Immature natural killer cell (primary cell): ENCODE measurements at regions not wholly inside any gene's neighbourhood (a gene's known extent, or its start where the extent isn't known, plus 50 kb on each side); places are given as distances from the start of the nearest gene placed in this dataset.

Experiments
- DNase-seq, 3 donors: peaks; one replicate each; pipeline ENCODE4 v3.0.0; 2022; ENCODE audit warnings: mixed read lengths in 1 of 3
- H3K27ac Mint-ChIP-seq, 6 donors: one replicate each; pipeline ENCODE4 v1.8.0; 2020; ENCODE audit warnings: mixed read lengths in 6 of 6, mild to moderate bottlenecking in 5 of 6, inconsistent platforms in 4 of 6, moderate library complexity in 3 of 6
- H3K27me3 Mint-ChIP-seq, 3 donors: one replicate each; pipeline ENCODE4 v1.8.0; 2020 to 2021; ENCODE audit warnings: low read depth in 3 of 3, mild to moderate bottlenecking in 3 of 3, mixed read lengths in 3 of 3, moderate library complexity in 3 of 3, inconsistent platforms in 1 of 3
- H3K36me3 Mint-ChIP-seq, 3 donors: one replicate each; pipeline ENCODE4 v1.8.0; 2020; ENCODE audit warnings: mixed read lengths in 3 of 3, inconsistent platforms in 2 of 3, mild to moderate bottlenecking in 2 of 3
- H3K4me1 Mint-ChIP-seq, 2 donors: one replicate each; pipeline ENCODE4 v1.8.0; 2020; ENCODE audit warnings: inconsistent platforms in 2 of 2, mild to moderate bottlenecking in 2 of 2, mixed read lengths in 2 of 2, moderate library complexity in 1 of 2
- H3K4me3 Mint-ChIP-seq, 5 donors: one replicate each; pipeline ENCODE4 v1.8.0; 2020; ENCODE audit warnings: mild to moderate bottlenecking in 5 of 5, mixed read lengths in 5 of 5, inconsistent platforms in 3 of 5, moderate library complexity in 3 of 5
- H3K9me3 Mint-ChIP-seq, 6 donors: one replicate each; pipeline ENCODE4 v1.8.0; 2020; ENCODE audit warnings: mild to moderate bottlenecking in 6 of 6, mixed read lengths in 6 of 6, inconsistent platforms in 4 of 6, moderate library complexity in 3 of 6

GRCh38 chr3:193754719-193755118 lies 161.7 kb downstream of the OPA1 start:
- no peak overlapping the region for H3K27ac Mint-ChIP-seq
- H3K9me3 Mint-ChIP-seq: peaks cover 2 to 18% (median 10%) of the 10 kb centered on the region in 6 donors
- no peaks in the 10 kb centered on the region for H3K4me1 Mint-ChIP-seq
- no peak overlapping the region for H3K4me3 Mint-ChIP-seq
- DNase-seq: no peak
- H3K36me3 Mint-ChIP-seq: peaks cover 0 to 4% (median 0%) of the 10 kb centered on the region in 3 donors
- peaks cover 2 to 6% (median 5%) of the 10 kb centered on the region in 3 donors for H3K27me3 Mint-ChIP-seq

GRCh38 chr3:193756536-193756935 lies 163.5 kb downstream of the OPA1 start:
- Mint-ChIP-seq H3K4me1 (no peaks in the 10 kb centered on the region), H3K9me3 (peaks cover 2 to 18% (median 10%) of the 10 kb centered on the region in 6 donors), H3K27me3 (peaks cover 2 to 6% (median 5%) of the 10 kb centered on the region in 3 donors), H3K27ac (no peak overlapping the region), H3K36me3 (peaks cover 0 to 4% (median 0%) of the 10 kb centered on the region in 3 donors), H3K4me3 (no peak overlapping the region)
- no peak for DNase-seq

- no peak overlapping the region for H3K27ac Mint-ChIP-seq
- peaks cover 0 to 4% (median 0%) of the 10 kb centered on the region in 3 donors for H3K36me3 Mint-ChIP-seq
- no peaks in the 10 kb centered on the region for H3K4me1 Mint-ChIP-seq
- H3K4me3 Mint-ChIP-seq: no peak overlapping the region
- DNase-seq: no peak
- H3K27me3 Mint-ChIP-seq: peaks cover 2 to 6% (median 5%) of the 10 kb centered on the region in 3 donors
- H3K9me3 Mint-ChIP-seq: peaks cover 2 to 18% (median 10%) of the 10 kb centered on the region in 6 donors
Measured at GRCh38 chr3:193757457-193757856, 164.4 kb downstream of the OPA1 start.

- Mint-ChIP-seq H3K9me3 (peaks cover 0 to 10% (median 5%) of the 10 kb centered on the region in 6 donors), H3K27me3 (peaks cover 0 to 6% (median 2%) of the 10 kb centered on the region in 3 donors), H3K27ac (no peak overlapping the region), H3K36me3 (peaks cover 0 to 4% (median 0%) of the 10 kb centered on the region in 3 donors), H3K4me3 (no peak overlapping the region), H3K4me1 (no peaks in the 10 kb centered on the region)
- DNase-seq: no peak
Measured at GRCh38 chr3:193761969-193762368, 169.0 kb downstream of the OPA1 start.

GRCh38 chr3:193762657-193763056 lies 169.6 kb downstream of the OPA1 start:
- Mint-ChIP-seq H3K36me3 (no peaks in the 10 kb centered on the region), H3K27me3 (peaks cover 0 to 6% (median 0%) of the 10 kb centered on the region in 3 donors), H3K9me3 (peaks cover 0 to 3% (median under 1%) of the 10 kb centered on the region in 6 donors), H3K4me3 (no peak overlapping the region), H3K27ac (no peak overlapping the region), H3K4me1 (no peaks in the 10 kb centered on the region)
- no peak for DNase-seq

- no peaks in the 10 kb centered on the region for H3K4me1 Mint-ChIP-seq
Measured at GRCh38 chr3:193764959-193765358, 172.0 kb downstream of the OPA1 start.

GRCh38 chr3:193767353-193768069 lies 174.5 kb downstream of the OPA1 start:
- Mint-ChIP-seq H3K9me3 (peaks cover 0 to 1% (median 0%) of the 10 kb centered on the region in 6 donors), H3K4me3 (no peak overlapping the region), H3K27me3 (peaks cover 0 to 6% (median 0%) of the 10 kb centered on the region in 3 donors), H3K36me3 (no peaks in the 10 kb centered on the region), H3K4me1 (no peaks in the 10 kb centered on the region), H3K27ac (no peak overlapping the region)
- DNase-seq: no peak

More at GRCh38 chr3:193764959-193765358, 172.0 kb downstream of the OPA1 start:
- no peaks in the 10 kb centered on the region for H3K9me3 Mint-ChIP-seq
- H3K36me3 Mint-ChIP-seq: no peaks in the 10 kb centered on the region
- no peak overlapping the region for H3K27ac Mint-ChIP-seq
- DNase-seq: no peak
- H3K4me3 Mint-ChIP-seq: no peak overlapping the region
- peaks cover 0 to 6% (median 0%) of the 10 kb centered on the region in 3 donors for H3K27me3 Mint-ChIP-seq

- no peaks in the 10 kb centered on the region for H3K4me1 Mint-ChIP-seq
- no peak for DNase-seq
- peaks cover 0 to 6% (median 0%) of the 10 kb centered on the region in 3 donors for H3K27me3 Mint-ChIP-seq
- H3K36me3 Mint-ChIP-seq: no peaks in the 10 kb centered on the region
- H3K9me3 Mint-ChIP-seq: peaks cover 0 to 1% (median 0%) of the 10 kb centered on the region in 6 donors
- H3K4me3 Mint-ChIP-seq: no peak overlapping the region
- H3K27ac Mint-ChIP-seq: no peak overlapping the region
Measured at GRCh38 chr3:193768070-193768394, 175.0 kb downstream of the OPA1 start.

GRCh38 chr3:193769437-193769836 lies 176.4 kb downstream of the OPA1 start:
- Mint-ChIP-seq H3K36me3 (no peaks in the 10 kb centered on the region), H3K4me3 (no peak overlapping the region), H3K4me1 (no peaks in the 10 kb centered on the region), H3K9me3 (peaks cover 0 to 1% (median 0%) of the 10 kb centered on the region in 6 donors), H3K27ac (no peak overlapping the region), H3K27me3 (peaks cover 0 to 3% (median 0%) of the 10 kb centered on the region in 3 donors)
- DNase-seq: no peak

- Mint-ChIP-seq H3K4me1 (no peaks in the 10 kb centered on the region), H3K9me3 (peaks cover 0 to 1% (median 0%) of the 10 kb centered on the region in 6 donors), H3K27ac (no peak overlapping the region), H3K4me3 (no peak overlapping the region), H3K27me3 (peaks cover 0 to 7% (median 2%) of the 10 kb centered on the region in 3 donors), H3K36me3 (no peaks in the 10 kb centered on the region)
- no peak for DNase-seq
Measured at GRCh38 chr3:193771011-193771652, 178.1 kb downstream of the OPA1 start.

- no peak overlapping the region for H3K4me3 Mint-ChIP-seq
- peaks cover 0 to 1% (median 0%) of the 10 kb centered on the region in 6 donors for H3K9me3 Mint-ChIP-seq
- H3K4me1 Mint-ChIP-seq: no peaks in the 10 kb centered on the region
- no peak for DNase-seq
- no peaks in the 10 kb centered on the region for H3K36me3 Mint-ChIP-seq
- no peak overlapping the region for H3K27ac Mint-ChIP-seq
- H3K27me3 Mint-ChIP-seq: peaks cover 0 to 5% (median 2%) of the 10 kb centered on the region in 3 donors
Measured at GRCh38 chr3:193771653-193772421, 178.8 kb downstream of the OPA1 start.

- Mint-ChIP-seq H3K4me3 (no peak overlapping the region), H3K27ac (no peak overlapping the region), H3K36me3 (no peaks in the 10 kb centered on the region), H3K27me3 (peaks cover 0 to 3% (median 2%) of the 10 kb centered on the region in 3 donors), H3K4me1 (no peaks in the 10 kb centered on the region), H3K9me3 (peaks cover 0 to 1% (median 0%) of the 10 kb centered on the region in 6 donors)
- no peak for DNase-seq
Measured at GRCh38 chr3:193772422-193772763, 179.4 kb downstream of the OPA1 start.

GRCh38 chr3:193773266-193774220 lies 180.5 kb downstream of the OPA1 start:
- Mint-ChIP-seq H3K9me3 (peaks cover 0 to 1% (median 0%) of the 10 kb centered on the region in 6 donors), H3K4me1 (no peaks in the 10 kb centered on the region), H3K27me3 (peaks cover 0 to 3% (median 2%) of the 10 kb centered on the region in 3 donors), H3K4me3 (no peak overlapping the region), H3K27ac (no peak overlapping the region), H3K36me3 (no peaks in the 10 kb centered on the region)
- DNase-seq: no peak
